GM23248 (cell line): ENCODE measurements at regions not wholly inside any gene's neighbourhood (a gene's known extent, or its start where the extent isn't known, plus 50 kb on each side); places are given as distances from the start of the nearest gene placed in this dataset.

Source experiments
- DNase-seq: peaks from one replicate; pipeline ENCODE4 v3.0.0-alpha.2; 2015
- H2AFZ ChIP-seq: fragments of 200-600 bp; sonication (generic); 2 replicates; pipeline ENCODE4 v1.6.1; 2016; ENCODE audit warnings: antibody characterized with exemption
- H3F3A ChIP-seq: fragments of 200-600 bp; sonication (generic); 2 replicates; pipeline ENCODE4 v1.6.1; 2016; ENCODE audit warnings: mild to moderate bottlenecking, antibody characterized with exemption, mixed run types; ENCODE audit not compliant: insufficient read depth
- H3K27ac ChIP-seq: fragments of 200-600 bp; sonication (generic); 2 replicates; pipeline ENCODE4 v1.5.1; 2016; ENCODE audit warnings: mild to moderate bottlenecking
- H3K27me3 ChIP-seq: fragments of 200-600 bp; sonication (generic); replicated peaks from 2 replicates; pipeline ENCODE4 v1.6.1; 2016; ENCODE audit warnings: mild to moderate bottlenecking; ENCODE audit not compliant: insufficient read depth
- H3K36me3 ChIP-seq: fragments of 200-600 bp; sonication (generic); 2 replicates; pipeline ENCODE4 v1.6.1; 2016; ENCODE audit warnings: low read depth, mild to moderate bottlenecking
- H3K4me1 ChIP-seq: fragments of 200-600 bp; sonication (generic); 2 replicates; pipeline ENCODE4 v1.6.1; 2016; ENCODE audit warnings: mild to moderate bottlenecking; ENCODE audit not compliant: insufficient read depth
- H3K4me2 ChIP-seq: fragments of 200-600 bp; sonication (generic); one replicate; pipeline ENCODE4 v1.6.1; 2016; ENCODE audit warnings: mild to moderate bottlenecking; ENCODE audit not compliant: unreplicated experiment
- H3K4me3 ChIP-seq: fragments of 200-600 bp; sonication (generic); 2 replicates; pipeline ENCODE4 v1.5.1; 2016; ENCODE audit warnings: mild to moderate bottlenecking
- H3K79me2 ChIP-seq: fragments of 200-600 bp; sonication (generic); 2 replicates; pipeline ENCODE4 v1.6.1; 2016; ENCODE audit warnings: mild to moderate bottlenecking; ENCODE audit not compliant: insufficient read depth
- H3K9ac ChIP-seq: fragments of 200-600 bp; sonication (generic); 2 replicates; pipeline ENCODE4 v1.6.1; 2016; ENCODE audit warnings: mild to moderate bottlenecking
- H3K9me2 ChIP-seq: fragments of 200-600 bp; sonication (generic); 2 replicates; pipeline ENCODE4 v1.6.1; 2016; ENCODE audit warnings: mixed run types, mild to moderate bottlenecking, moderate library complexity; ENCODE audit not compliant: insufficient read depth
- H3K9me3 ChIP-seq: fragments of 200-600 bp; sonication (generic); one replicate; pipeline ENCODE4 v1.6.1; 2017; ENCODE audit warnings: low read depth
- H4K20me1 ChIP-seq: fragments of 200-600 bp; sonication (generic); 2 replicates; pipeline ENCODE4 v1.6.0; 2016; ENCODE audit not compliant: insufficient read depth
- EZH2 ChIP-seq: fragments of 200-600 bp; sonication (generic); IDR thresholded peaks from 2 replicates; pipeline ENCODE4 v1.6.1; 2018; ENCODE audit warnings: antibody characterized with exemption, mild to moderate bottlenecking; ENCODE audit not compliant: insufficient read depth, poor library complexity, severe bottlenecking
- EZH2phosphoT487 ChIP-seq: fragments of 200-600 bp; sonication (generic); IDR thresholded peaks from 2 replicates; pipeline ENCODE4 v1.6.1; 2018; ENCODE audit warnings: antibody characterized with exemption, moderate library complexity, mild to moderate bottlenecking, low read depth; ENCODE audit not compliant: insufficient read depth
- WGBS, 2 experiments: methylation state at CpG; one replicate each; pipeline ENCODE4 v1.1.6; 2015 to 2017; ENCODE audit warnings: low lambda C conversion rate in 2 of 2, low coverage in 1 of 2; ENCODE audit errors: missing lambda C conversion rate in 2 of 2; 5-methylcytosine and 5-hydroxymethylcytosine counted together
- in situ Hi-C: fragments of 300-500 bp; cut with MboI; formaldehyde crosslinking; loops from 2 replicates; pipeline ENCODE4 v1.15.0; 2020

DNA sequence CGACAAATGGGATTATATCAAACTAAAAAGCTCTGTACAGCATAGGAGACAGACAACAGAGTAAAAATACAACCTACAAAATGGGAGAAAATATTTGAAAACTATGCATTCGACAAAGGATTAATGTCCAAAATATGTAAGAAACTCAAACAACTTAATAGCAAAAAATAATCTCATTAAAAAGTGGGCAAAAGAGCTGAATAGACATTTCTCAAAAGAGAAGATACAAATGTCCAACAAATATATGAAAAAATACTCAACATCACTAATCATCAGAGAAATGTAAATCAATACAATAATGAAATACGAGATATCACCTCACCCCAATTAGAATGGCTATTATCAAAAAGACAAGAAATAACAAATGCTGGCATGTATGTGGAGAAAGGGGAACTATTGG, 272.9 kb downstream of the KLHL13 start:
- WGBS, 2 experiments, result 7 to 10% methylated on average over 3 of the region's 3 CpGs
- no peaks in the 10 kb centered on the region for H3K4me1 ChIP-seq
- in situ Hi-C loops, result no loop called here

DNA sequence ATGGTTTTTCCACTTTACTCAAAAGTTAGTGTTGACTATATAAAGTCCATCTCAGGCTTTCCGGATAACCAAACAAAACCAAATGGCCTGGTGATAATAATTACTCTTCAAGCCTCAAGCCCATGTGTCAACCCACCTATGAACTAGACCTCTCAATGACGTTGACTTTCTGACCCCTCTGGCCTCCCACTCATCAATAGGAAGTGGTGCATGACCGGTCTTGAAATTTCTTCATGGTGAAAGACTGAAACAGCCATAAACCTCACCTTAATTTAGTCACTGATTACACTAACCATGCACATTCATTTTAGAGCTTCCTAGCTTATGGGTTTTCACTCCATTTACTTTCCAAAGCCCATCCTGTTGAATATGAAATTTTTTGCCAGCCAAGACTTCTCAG, 276.0 kb downstream of the KLHL13 start:
- H3K9ac ChIP-seq, result no peak overlapping the region
- in situ Hi-C loops, result no loop called here
- H3K4me3 ChIP-seq, result no peak overlapping the region
- WGBS, 2 experiments, result 42 to 48% methylated on average over 3 of the region's 3 CpGs
- no peaks in the 10 kb centered on the region for H3K36me3 ChIP-seq
- H4K20me1 ChIP-seq, result no peaks in the 10 kb centered on the region
- no peaks in the 10 kb centered on the region for H3K4me1 ChIP-seq
- no peaks in the 10 kb centered on the region for H3F3A ChIP-seq
- no peaks in the 10 kb centered on the region for H3K27me3 ChIP-seq
- H3K9me2 ChIP-seq, result no peaks in the 10 kb centered on the region
- no peak overlapping the region for H2AFZ ChIP-seq
- no peak for TF ChIP-seq EZH2
- TF ChIP-seq EZH2phosphoT487, result no peak
- H3K9me3 ChIP-seq, result no peaks in the 10 kb centered on the region
- no peak overlapping the region for H3K4me2 ChIP-seq
- H3K27ac ChIP-seq, result no peak overlapping the region
- no peaks in the 10 kb centered on the region for H3K79me2 ChIP-seq
- no peak for DNase-seq

More for the DNA sequence above, 272.9 kb downstream of the KLHL13 start:
- H3K9me2 ChIP-seq, result no peaks in the 10 kb centered on the region
- no peaks in the 10 kb centered on the region for H4K20me1 ChIP-seq
- no peak overlapping the region for H3K9ac ChIP-seq
- no peak for TF ChIP-seq EZH2phosphoT487
- TF ChIP-seq EZH2, result no peak
- no peaks in the 10 kb centered on the region for H3K27me3 ChIP-seq
- no peak overlapping the region for H2AFZ ChIP-seq
- H3K27ac ChIP-seq, result no peak overlapping the region
- H3K4me3 ChIP-seq, result no peak overlapping the region
- H3K79me2 ChIP-seq, result no peaks in the 10 kb centered on the region
- H3K4me2 ChIP-seq, result no peak overlapping the region
- H3F3A ChIP-seq, result no peaks in the 10 kb centered on the region
- no peak for DNase-seq
- H3K9me3 ChIP-seq, result no peaks in the 10 kb centered on the region
- H3K36me3 ChIP-seq, result no peaks in the 10 kb centered on the region

DNA sequence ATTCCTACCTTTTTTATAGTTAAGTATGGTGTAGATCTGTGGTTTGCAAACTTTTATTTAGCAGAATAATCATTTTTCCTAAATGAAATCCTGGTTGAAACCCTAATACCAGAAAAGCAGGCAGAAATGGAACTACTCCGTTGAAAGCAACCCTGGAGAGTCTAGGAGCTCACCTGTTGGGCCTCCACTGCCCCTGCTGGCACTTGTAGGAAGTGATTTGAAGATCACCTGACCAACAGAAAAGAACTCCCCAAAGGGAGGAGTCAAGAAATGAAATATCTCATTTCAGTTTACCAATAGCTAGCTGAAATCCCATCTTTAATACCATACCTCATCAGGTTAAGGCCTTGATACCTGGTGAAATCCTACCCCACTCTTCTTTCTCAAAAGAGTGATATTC, 277.1 kb downstream of the KLHL13 start:
- Histone ChIP-seq H3K4me3 (no peak overlapping the region), H3K9ac (no peak overlapping the region), H3K9me3 (no peaks in the 10 kb centered on the region), H4K20me1 (no peaks in the 10 kb centered on the region), H3K27me3 (no peaks in the 10 kb centered on the region), H3F3A (no peaks in the 10 kb centered on the region), H3K27ac (no peak overlapping the region), H3K79me2 (no peaks in the 10 kb centered on the region), H2AFZ (no peak overlapping the region), H3K4me1 (no peaks in the 10 kb centered on the region), H3K9me2 (no peaks in the 10 kb centered on the region), H3K36me3 (no peaks in the 10 kb centered on the region), H3K4me2 (no peak overlapping the region)
- WGBS, 2 experiments, result 8% methylated on average over 1 of the region's 1 CpG; no CpG with 5 or more reads in 1 of the 2 experiments
- no peak for DNase-seq
- in situ Hi-C loops, result no loop called here
- TF ChIP-seq EZH2phosphoT487, result no peak
- no peak for TF ChIP-seq EZH2

DNA sequence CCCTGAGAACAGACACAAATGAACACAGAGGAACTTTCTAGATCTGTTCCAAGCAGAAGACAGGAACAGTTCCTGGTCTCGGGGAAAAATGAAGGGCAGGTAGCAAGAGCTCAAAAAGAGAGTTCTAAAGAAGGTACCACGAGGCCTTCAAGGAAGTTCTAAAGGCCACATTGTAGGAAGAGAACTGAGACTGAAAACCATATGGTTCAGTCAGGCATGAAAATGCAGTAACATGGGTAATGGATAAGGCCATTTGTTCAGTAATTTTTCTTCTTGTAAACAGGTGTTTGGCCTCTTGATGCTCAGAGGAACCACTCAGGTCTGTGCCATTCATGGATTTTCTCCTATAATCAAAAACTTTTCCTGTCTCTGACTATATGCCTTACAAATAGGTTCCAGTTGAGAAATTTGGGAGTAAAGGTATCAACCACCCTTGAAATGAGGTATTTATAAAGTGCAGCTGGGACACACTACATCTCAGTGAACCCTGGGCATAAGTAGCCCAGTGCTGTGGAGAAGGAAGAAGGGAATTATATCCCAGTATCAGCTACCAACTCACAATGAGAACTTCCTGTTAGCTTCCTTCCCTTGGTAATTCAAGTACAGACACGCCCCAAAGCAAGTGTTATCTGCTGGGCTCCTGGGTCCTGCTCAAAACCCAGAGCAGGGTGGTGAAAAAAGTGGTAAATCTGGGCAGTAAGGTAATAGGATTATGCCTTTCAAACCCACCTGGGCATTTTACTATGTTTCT, 277.9 kb downstream of the KLHL13 start:
- no peak for DNase-seq
- no peaks in the 10 kb centered on the region for H3K27me3 ChIP-seq
- H3F3A ChIP-seq, result no peaks in the 10 kb centered on the region
- no peaks in the 10 kb centered on the region for H3K79me2 ChIP-seq
- no peak overlapping the region for H3K9ac ChIP-seq
- 2 to 16% methylated on average over 3 of the region's 3 CpGs for WGBS, 2 experiments
- H4K20me1 ChIP-seq, result no peaks in the 10 kb centered on the region
- no peaks in the 10 kb centered on the region for H3K36me3 ChIP-seq
- no peak overlapping the region for H3K27ac ChIP-seq
- TF ChIP-seq EZH2phosphoT487 (no peak), EZH2 (no peak)
- in situ Hi-C loops, result no loop called here
- H3K4me1 ChIP-seq, result no peaks in the 10 kb centered on the region
- H3K9me3 ChIP-seq, result no peaks in the 10 kb centered on the region
- H3K4me2 ChIP-seq, result no peak overlapping the region
- no peak overlapping the region for H3K4me3 ChIP-seq
- H2AFZ ChIP-seq, result no peak overlapping the region
- H3K9me2 ChIP-seq, result no peaks in the 10 kb centered on the region

DNA sequence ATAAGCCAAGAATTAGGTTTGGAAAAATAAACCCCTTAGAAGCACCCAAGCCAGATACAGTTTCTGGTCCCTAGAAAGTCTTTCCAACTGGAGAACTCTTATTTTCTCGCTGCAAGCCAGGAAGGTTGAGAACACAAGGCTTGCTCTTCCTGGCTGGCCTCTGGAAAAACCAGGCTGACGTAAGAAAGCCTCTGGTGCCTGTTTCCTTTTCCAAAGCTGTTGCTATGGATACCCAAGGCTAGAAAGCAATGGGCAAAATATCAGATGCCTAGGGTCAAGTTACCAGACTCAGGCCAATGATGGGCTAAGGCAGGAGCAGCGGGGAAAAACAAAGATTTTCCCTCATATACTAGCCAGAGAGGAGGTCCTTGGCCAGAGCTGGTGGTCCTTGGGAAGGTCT, 281.6 kb downstream of the KLHL13 start:
- Histone ChIP-seq H3K79me2 (no peaks in the 10 kb centered on the region), H3K36me3 (no peaks in the 10 kb centered on the region), H3K9me3 (no peaks in the 10 kb centered on the region), H3K4me3 (no peak overlapping the region), H2AFZ (no peak overlapping the region), H3K4me1 (no peaks in the 10 kb centered on the region), H3K9ac (no peak overlapping the region), H3K27me3 (no peaks in the 10 kb centered on the region), H3K4me2 (no peak overlapping the region), H3K9me2 (no peaks in the 10 kb centered on the region), H3F3A (no peaks in the 10 kb centered on the region), H3K27ac (no peak overlapping the region), H4K20me1 (no peaks in the 10 kb centered on the region)
- in situ Hi-C loops, result no loop called here
- WGBS, 2 experiments, result 6 to 8% methylated on average over 3 of the region's 3 CpGs
- TF ChIP-seq EZH2phosphoT487, result no peak
- no peak for TF ChIP-seq EZH2
- no peak for DNase-seq
